22Rv1 (cell line): ENCODE measurements at regions not wholly inside any gene's neighbourhood (a gene's known extent, or its start where the extent isn't known, plus 50 kb on each side); places are given as distances from the start of the nearest gene placed in this dataset.

ENCODE experiments used
- ZFX ChIP-seq: fragments of 450-650 bp; IDR thresholded peaks from 2 replicates; pipeline ENCODE4 v1.6.1; 2017; ENCODE audit warnings: antibody characterized with exemption, borderline replicate concordance
- TF ChIP-seq, protein P1 (sequence below): fragments of 450-650 bp; IDR thresholded peaks from 2 replicates; pipeline ENCODE4 v1.5.1; 2017; ENCODE audit warnings: mild to moderate bottlenecking

DNA sequence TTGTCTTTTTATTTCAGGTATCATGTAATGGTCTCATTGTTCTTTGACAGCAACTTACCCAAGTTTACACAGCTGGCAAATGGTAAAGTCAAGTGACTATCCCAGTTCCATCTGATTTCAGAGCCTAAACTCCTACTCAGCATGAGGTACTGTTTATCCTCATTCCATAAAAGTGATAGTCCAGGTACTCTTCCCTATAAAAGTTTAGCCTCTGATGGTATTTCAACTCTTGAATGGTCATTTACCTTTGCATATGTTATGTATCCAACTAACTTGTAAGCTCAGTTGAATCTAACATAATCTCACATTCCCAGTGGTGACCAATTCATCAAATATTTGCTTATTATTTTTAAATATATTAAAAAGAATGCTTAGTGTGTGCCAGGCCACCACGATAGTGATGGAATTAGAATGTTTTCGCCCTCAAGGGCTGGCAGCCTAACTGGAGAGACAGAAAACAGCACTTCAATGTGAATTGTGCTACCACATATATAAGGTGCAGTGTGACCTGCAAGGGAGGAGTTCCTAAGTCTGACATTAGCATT, 307.1 kb downstream of the CTH start:
- TF ChIP-seq, protein P1, sequence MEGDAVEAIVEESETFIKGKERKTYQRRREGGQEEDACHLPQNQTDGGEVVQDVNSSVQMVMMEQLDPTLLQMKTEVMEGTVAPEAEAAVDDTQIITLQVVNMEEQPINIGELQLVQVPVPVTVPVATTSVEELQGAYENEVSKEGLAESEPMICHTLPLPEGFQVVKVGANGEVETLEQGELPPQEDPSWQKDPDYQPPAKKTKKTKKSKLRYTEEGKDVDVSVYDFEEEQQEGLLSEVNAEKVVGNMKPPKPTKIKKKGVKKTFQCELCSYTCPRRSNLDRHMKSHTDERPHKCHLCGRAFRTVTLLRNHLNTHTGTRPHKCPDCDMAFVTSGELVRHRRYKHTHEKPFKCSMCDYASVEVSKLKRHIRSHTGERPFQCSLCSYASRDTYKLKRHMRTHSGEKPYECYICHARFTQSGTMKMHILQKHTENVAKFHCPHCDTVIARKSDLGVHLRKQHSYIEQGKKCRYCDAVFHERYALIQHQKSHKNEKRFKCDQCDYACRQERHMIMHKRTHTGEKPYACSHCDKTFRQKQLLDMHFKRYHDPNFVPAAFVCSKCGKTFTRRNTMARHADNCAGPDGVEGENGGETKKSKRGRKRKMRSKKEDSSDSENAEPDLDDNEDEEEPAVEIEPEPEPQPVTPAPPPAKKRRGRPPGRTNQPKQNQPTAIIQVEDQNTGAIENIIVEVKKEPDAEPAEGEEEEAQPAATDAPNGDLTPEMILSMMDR = no peak
- no peak for TF ChIP-seq ZFX
